Epithelial cell of esophagus (primary cell): ENCODE measurements at regions not wholly inside any gene's neighbourhood (a gene's known extent, or its start where the extent isn't known, plus 50 kb on each side); places are given as distances from the start of the nearest gene placed in this dataset.

Source experiments
- DNase-seq: peaks from one replicate; pipeline ENCODE4 v3.0.0; 2010; ENCODE audit warnings: low read depth
- H3K4me3 ChIP-seq: 2 replicates; pipeline ENCODE4 v1.5.1; 2011; ENCODE audit warnings: mild to moderate bottlenecking, low read length, control low read depth
- CTCF ChIP-seq: IDR thresholded peaks from 2 replicates; pipeline ENCODE4 v1.5.1; 2011; ENCODE audit warnings: low read depth, mild to moderate bottlenecking, low read length, control low read depth, inconsistent platforms; ENCODE audit not compliant: insufficient read depth; ENCODE audit errors: missing control alignments

- no peak for TF ChIP-seq CTCF
- H3K4me3 ChIP-seq = no peak overlapping the region
- DNase-seq = no peak
These were observed 87.0 kb downstream of the IRF2BPL start for GRCh38 chr14:76941544-76941943.

- no peak for DNase-seq
- H3K4me3 ChIP-seq = no peak overlapping the region
- TF ChIP-seq CTCF = no peak
These were observed 88.3 kb downstream of the IRF2BPL start for GRCh38 chr14:76940021-76940760.

GRCh38 chr14:76939015-76939742 is 89.3 kb downstream of the IRF2BPL start:
- no peak for TF ChIP-seq CTCF
- H3K4me3 ChIP-seq = no peak overlapping the region
- DNase-seq = no peak

GRCh38 chr14:76938092-76938500 is 90.4 kb downstream of the IRF2BPL start:
- TF ChIP-seq CTCF = no peak
- DNase-seq = peak; percentile 57
- no peak overlapping the region for H3K4me3 ChIP-seq

- DNase-seq = peak; percentile 59
- no peak for TF ChIP-seq CTCF
- no peak overlapping the region for H3K4me3 ChIP-seq
These were observed 91.1 kb downstream of the IRF2BPL start for GRCh38 chr14:76937181-76938091.

- no peak for DNase-seq
- H3K4me3 ChIP-seq = no peak overlapping the region
- no peak for TF ChIP-seq CTCF
These were observed 92.0 kb downstream of the IRF2BPL start for GRCh38 chr14:76936483-76936882.
